AG04449 (cell line): ENCODE measurements at regions not wholly inside any gene's neighbourhood (a gene's known extent, or its start where the extent isn't known, plus 50 kb on each side); places are given as distances from the start of the nearest gene placed in this dataset.

ENCODE experiments used
- CTCF ChIA-PET: fragments of 350-600 bp; formaldehyde crosslinking; extraction: SDS; loops from one replicate; lab custom pipeline; 2021; ENCODE audit warnings: antibody characterized with exemption; lab: Yijun Ruan, JAX
- POLR2A ChIA-PET: fragments of 400-600, 350-600 bp; formaldehyde crosslinking; extraction: SDS; loops from one replicate; lab custom pipeline; 2020; ENCODE audit warnings: antibody characterized with exemption, inconsistent platforms; lab: Yijun Ruan, JAX
- DNase-seq: peaks from one replicate; pipeline ENCODE4 v3.0.0-alpha.2; 2010; ENCODE audit warnings: low read depth, low spot score
- H3K4me3 ChIP-seq: 2 replicates; pipeline ENCODE4 v1.5.1; 2011; ENCODE audit warnings: low read depth, mild to moderate bottlenecking, control low read depth, low read length
- TF ChIP-seq, protein P1 (sequence below): IDR thresholded peaks from one replicate; pipeline ENCODE4 v1.5.1; 2011; ENCODE audit warnings: mild to moderate bottlenecking, moderate library complexity, low read length, control low read depth, inconsistent platforms; ENCODE audit not compliant: insufficient read depth; ENCODE audit errors: missing control alignments

DNA sequence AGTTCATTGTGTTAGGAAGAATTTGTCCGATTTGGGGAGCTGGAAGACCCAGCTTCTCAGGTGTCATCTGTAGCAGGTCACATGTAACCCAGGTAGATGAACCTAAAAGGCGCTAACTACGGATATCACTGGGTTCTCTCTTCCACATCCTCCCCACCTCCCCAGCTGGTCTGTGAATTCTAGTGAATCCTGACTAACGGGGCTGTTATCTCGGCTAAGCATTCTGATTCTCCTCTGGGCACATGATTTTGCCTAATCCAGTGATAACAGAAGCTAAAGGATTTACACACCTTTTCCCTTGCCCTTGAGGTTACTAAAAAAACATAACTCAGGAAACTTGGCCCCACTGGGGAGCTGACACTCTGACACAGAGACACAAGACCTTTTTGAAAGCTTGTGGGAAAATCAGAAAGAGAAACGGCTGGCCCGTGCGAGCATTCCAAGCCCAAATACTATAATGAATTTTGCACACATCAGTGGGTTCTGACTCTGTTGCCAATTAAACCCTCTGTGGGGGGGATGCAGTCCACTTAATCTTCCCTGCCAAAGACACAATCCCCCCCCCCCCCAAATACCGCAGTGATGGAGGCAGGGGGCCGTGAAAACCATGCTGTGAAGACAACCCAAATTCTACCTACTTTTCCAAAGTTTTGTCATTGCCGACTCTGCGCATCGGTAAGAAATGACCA, 81.0 kb upstream of the FZD10 start:
- DNase-seq: no peak
- H3K4me3 ChIP-seq: no peak overlapping the region
- CTCF ChIA-PET: no interaction called here
- TF ChIP-seq, protein P1, sequence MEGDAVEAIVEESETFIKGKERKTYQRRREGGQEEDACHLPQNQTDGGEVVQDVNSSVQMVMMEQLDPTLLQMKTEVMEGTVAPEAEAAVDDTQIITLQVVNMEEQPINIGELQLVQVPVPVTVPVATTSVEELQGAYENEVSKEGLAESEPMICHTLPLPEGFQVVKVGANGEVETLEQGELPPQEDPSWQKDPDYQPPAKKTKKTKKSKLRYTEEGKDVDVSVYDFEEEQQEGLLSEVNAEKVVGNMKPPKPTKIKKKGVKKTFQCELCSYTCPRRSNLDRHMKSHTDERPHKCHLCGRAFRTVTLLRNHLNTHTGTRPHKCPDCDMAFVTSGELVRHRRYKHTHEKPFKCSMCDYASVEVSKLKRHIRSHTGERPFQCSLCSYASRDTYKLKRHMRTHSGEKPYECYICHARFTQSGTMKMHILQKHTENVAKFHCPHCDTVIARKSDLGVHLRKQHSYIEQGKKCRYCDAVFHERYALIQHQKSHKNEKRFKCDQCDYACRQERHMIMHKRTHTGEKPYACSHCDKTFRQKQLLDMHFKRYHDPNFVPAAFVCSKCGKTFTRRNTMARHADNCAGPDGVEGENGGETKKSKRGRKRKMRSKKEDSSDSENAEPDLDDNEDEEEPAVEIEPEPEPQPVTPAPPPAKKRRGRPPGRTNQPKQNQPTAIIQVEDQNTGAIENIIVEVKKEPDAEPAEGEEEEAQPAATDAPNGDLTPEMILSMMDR: no peak
- POLR2A ChIA-PET: no interaction called here

DNA sequence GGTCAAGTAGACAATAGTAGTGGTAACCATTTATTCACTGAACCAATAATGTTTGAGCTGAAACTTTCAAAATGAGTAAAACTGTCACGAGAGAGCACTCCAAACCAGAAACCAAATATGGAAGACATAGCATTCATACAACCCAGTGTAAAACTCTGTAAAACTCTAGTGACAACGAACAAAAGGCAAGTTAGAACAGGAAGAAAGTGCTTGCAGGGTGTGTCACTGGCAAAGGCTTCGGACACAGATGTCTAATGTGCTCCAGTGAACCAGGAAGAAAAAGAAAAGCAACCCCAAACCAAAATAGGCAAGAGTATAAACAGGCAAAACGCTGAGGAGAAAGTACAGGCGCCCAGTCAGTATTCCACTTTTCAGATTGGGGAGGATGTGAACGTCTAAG, 79.3 kb upstream of the FZD10 start:
- no peak for DNase-seq
- CTCF ChIA-PET: no interaction called here
- TF ChIP-seq, protein P1: no peak
- no peak overlapping the region for H3K4me3 ChIP-seq
- POLR2A ChIA-PET: no interaction called here

DNA sequence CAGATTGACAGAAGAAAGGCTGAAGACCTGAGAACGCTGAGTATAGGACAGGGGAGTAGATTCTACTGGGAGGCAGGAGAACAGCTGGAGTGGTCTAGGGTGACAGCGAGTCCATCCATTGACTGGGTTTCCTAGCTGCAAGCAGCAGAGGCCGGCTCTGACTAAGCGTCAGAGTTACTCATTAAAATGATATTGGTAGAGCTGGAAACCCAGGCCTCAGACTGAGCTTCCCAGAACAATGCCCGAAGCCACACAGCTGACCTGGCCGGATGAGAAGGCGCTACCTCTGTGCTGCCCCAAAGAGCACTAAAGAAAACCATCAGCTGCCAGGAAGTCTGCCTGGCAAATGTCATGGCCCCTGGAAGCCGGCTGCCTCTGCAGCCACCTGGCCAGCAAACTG, 78.5 kb upstream of the FZD10 start:
- CTCF ChIA-PET: no interaction called here
- no peak overlapping the region for H3K4me3 ChIP-seq
- no peak for DNase-seq
- POLR2A ChIA-PET: no interaction called here
- TF ChIP-seq, protein P1: no peak

DNA sequence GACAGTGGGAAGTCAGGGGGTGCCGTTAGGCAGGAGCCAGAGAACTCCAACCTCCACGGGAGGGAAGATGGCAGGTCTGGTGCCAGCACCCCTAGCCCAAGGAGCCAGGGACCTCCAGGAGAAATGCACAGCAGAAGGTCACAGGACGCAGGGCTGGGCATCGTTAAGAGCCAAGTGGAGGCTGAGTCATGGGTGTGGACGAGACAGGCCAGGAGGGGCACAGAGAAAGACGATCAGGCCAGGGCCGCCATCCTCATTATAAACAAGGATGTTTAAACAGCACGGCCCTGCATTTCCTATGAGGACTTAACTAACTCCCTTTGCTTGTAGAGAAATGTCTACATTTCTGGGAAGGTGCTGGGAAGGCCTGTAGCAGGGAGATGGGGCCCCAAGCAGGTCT, 77.9 kb upstream of the FZD10 start:
- CTCF ChIA-PET: no interaction called here
- H3K4me3 ChIP-seq: no peak overlapping the region
- POLR2A ChIA-PET: no interaction called here
- no peak for DNase-seq
- TF ChIP-seq, protein P1: no peak

DNA sequence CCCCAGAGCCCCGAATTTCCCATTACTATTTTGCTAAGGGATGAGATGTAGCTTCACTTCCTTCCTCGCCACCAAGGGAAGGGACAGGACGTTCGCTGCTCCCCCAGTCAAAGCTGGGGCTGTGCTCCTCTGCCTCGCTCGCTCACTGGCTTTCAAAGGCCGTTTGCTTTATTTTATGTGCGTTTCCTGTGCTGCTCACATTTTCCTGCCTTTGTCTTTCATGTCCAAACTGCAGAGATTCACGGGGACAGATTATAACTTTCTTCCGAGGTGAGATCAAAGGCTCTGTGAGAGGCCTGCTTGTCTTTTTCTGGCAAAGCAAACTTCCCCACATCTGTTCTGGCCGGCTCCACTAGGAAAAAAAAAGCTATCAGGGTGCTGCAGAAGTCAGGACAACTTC, 76.0 kb upstream of the FZD10 start:
- DNase-seq: no peak
- TF ChIP-seq, protein P1: no peak
- ChIA-PET POLR2A (no interaction called here), CTCF (no interaction called here)
- H3K4me3 ChIP-seq: no peak overlapping the region

DNA sequence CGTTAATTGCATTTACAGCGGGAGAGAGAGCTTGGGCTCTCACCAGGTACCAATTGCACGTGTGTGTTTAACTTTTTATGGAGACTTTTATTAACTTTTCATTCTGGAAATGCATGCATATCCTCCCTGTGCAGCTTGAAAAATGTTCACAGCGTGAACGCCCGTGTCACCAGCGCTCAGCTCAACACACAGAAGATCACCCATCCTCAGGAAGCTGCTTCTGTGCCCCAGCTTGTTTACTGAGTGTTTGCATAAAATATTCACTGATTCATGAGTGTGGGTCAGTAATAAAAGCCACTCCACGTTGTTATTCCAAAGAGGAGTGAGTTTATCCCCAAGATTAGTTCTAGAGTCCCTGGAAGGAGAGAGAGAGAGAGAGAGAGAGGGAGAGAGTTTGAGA, 75.5 kb upstream of the FZD10 start:
- no peak overlapping the region for H3K4me3 ChIP-seq
- ChIA-PET CTCF (no interaction called here), POLR2A (no interaction called here)
- TF ChIP-seq, protein P1: no peak
- DNase-seq: no peak
